Endothelial cell of umbilical vein (primary cell): ENCODE measurements at regions not wholly inside any gene's neighbourhood (a gene's known extent, or its start where the extent isn't known, plus 50 kb on each side); places are given as distances from the start of the nearest gene placed in this dataset.

ENCODE experiments used
- BruUV-seq: library from RNA; stranded (reverse); fragments of 400-500 nt; replicated peaks from 2 replicates; lab custom pipeline; 2021; lab: Mats Ljungman, UMichigan
- CTCF ChIA-PET: fragments of 300-600, 350-600 bp; sonication (Branson Sonifier 250); formaldehyde crosslinking; loops from one replicate; lab custom pipeline; 2021; ENCODE audit warnings: antibody characterized with exemption, inconsistent platforms; lab: Charles Lee
- POLR2A ChIA-PET: fragments of 300-600, 350-600 bp; sonication (Branson Sonifier 250); formaldehyde crosslinking; loops from one replicate; lab custom pipeline; 2021; ENCODE audit warnings: antibody characterized with exemption, inconsistent platforms; lab: Charles Lee
- DNase-seq: peaks from one replicate; pipeline ENCODE4 v3.0.0-alpha.2; 2011; ENCODE audit warnings: low read depth, low spot score
- FAIRE-seq: peaks from 2 replicates; lab custom pipeline; 2011; peaks lifted over from hg19 to GRCh38; lab: Jason Lieb, UNC
- H2AFZ ChIP-seq: 2 replicates; pipeline ENCODE4 v1.6.0; 2012; ENCODE audit warnings: low read depth, low read length, control low read depth, inconsistent platforms
- H3K27ac ChIP-seq: 2 replicates; pipeline ENCODE4 v1.5.1; 2011; ENCODE audit warnings: low read depth, mild to moderate bottlenecking, control low read depth, low read length, moderate library complexity; ENCODE audit not compliant: insufficient read depth
- H3K27me3 ChIP-seq, 2 experiments: 2 replicates each; pipeline versions ENCODE4 v1.6.0 to v1.6.1; 2011; ENCODE audit warnings: low read length in 2 of 2, mixed read lengths in 1 of 2; ENCODE audit not compliant: control insufficient read depth in 2 of 2, insufficient read depth in 2 of 2
- H3K36me3 ChIP-seq, 2 experiments: 2 replicates in 1 of 2; 3 replicates in 1 of 2; pipeline ENCODE4 v1.5.1; 2011; ENCODE audit warnings: low read length in 2 of 2, mild to moderate bottlenecking in 1 of 2, moderate library complexity in 1 of 2; ENCODE audit not compliant: control insufficient read depth in 2 of 2, insufficient read depth in 2 of 2; ENCODE audit errors: extremely low read depth in 1 of 2
- H3K4me1 ChIP-seq: 3 replicates; pipeline ENCODE4 v1.5.1; 2011; ENCODE audit warnings: mild to moderate bottlenecking, low read length; ENCODE audit not compliant: control insufficient read depth, insufficient read depth; ENCODE audit errors: extremely low read depth
- H3K4me2 ChIP-seq: 2 replicates; pipeline ENCODE4 v1.6.1; 2011; ENCODE audit warnings: low read length, control low read depth, mixed read lengths; ENCODE audit not compliant: insufficient read depth
- H3K4me3 ChIP-seq, 3 experiments: fragments of 200-600 bp in 1 of 3; sonication (generic), shearing (Covaris generic) in 1 of 3; replicated peaks in 1 of 3; 2 replicates each; pipeline ENCODE4 v1.5.1; 2011 to 2016; ENCODE audit warnings: control low read depth in 3 of 3, low read length in 3 of 3, mild to moderate bottlenecking in 2 of 3, inconsistent platforms in 1 of 3, low read depth in 1 of 3, moderate library complexity in 1 of 3; ENCODE audit not compliant: insufficient read depth in 1 of 3
- H3K79me2 ChIP-seq: 2 replicates; pipeline ENCODE4 v1.6.0; 2012; ENCODE audit warnings: low read length, inconsistent platforms; ENCODE audit not compliant: control insufficient read depth, insufficient read depth
- H3K9ac ChIP-seq: replicated peaks from 2 replicates; pipeline ENCODE3; 2011; ENCODE audit warnings: low read length, control low read depth; ENCODE audit not compliant: insufficient read depth; ENCODE audit errors: extremely low read depth
- H3K9me1 ChIP-seq: replicated peaks from 3 replicates; pipeline ENCODE4 v1.6.0; 2011; ENCODE audit warnings: mild to moderate bottlenecking, low read length; ENCODE audit not compliant: control insufficient read depth, insufficient read depth; ENCODE audit errors: extremely low read depth
- H3K9me3 ChIP-seq: replicated peaks from 2 replicates; pipeline ENCODE4 v1.5.1; 2012; ENCODE audit warnings: low read length, inconsistent platforms; ENCODE audit not compliant: control insufficient read depth, insufficient read depth
- H4K20me1 ChIP-seq: replicated peaks from 2 replicates; pipeline ENCODE3; 2011; ENCODE audit warnings: mild to moderate bottlenecking, low read length; ENCODE audit not compliant: control insufficient read depth, insufficient read depth; ENCODE audit errors: extremely low read depth
- EZH2 ChIP-seq: IDR thresholded peaks from 2 replicates; pipeline ENCODE4 v1.6.1; 2012; ENCODE audit warnings: borderline replicate concordance, low read depth, mild to moderate bottlenecking, moderate library complexity, low read length, inconsistent platforms; ENCODE audit not compliant: severe bottlenecking
- FOS ChIP-seq: IDR thresholded peaks from 2 replicates; pipeline ENCODE4 v1.6.1; 2011; ENCODE audit warnings: mild to moderate bottlenecking, low read length, moderate library complexity, borderline replicate concordance; ENCODE audit not compliant: insufficient read depth
- GATA2 ChIP-seq: IDR thresholded peaks from 2 replicates; pipeline ENCODE4 v1.7.0; 2011; ENCODE audit warnings: low read depth, mild to moderate bottlenecking, moderate library complexity, mixed read lengths, low read length; ENCODE audit not compliant: insufficient read length, insufficient read depth
- JUN ChIP-seq: IDR thresholded peaks from 2 replicates; pipeline ENCODE4 v1.6.1; 2011; ENCODE audit warnings: borderline replicate concordance, low read depth; ENCODE audit not compliant: insufficient read length, insufficient read depth
- MAX ChIP-seq: IDR thresholded peaks from 2 replicates; pipeline ENCODE4 v1.6.1; 2011; ENCODE audit not compliant: insufficient read depth, insufficient read length
- POLR2A ChIP-seq: IDR thresholded peaks from 2 replicates; pipeline ENCODE4 v1.6.1; 2012; ENCODE audit warnings: low read depth, mild to moderate bottlenecking, control low read depth, low read length
- POLR2AphosphoS5 ChIP-seq: IDR thresholded peaks from 2 replicates; pipeline ENCODE4 v1.6.1; 2012; ENCODE audit warnings: low read depth, mild to moderate bottlenecking, control low read depth, low read length, moderate library complexity; ENCODE audit not compliant: insufficient read depth
- dilution Hi-C: fragments of 300-500 bp; cut with MboI; formaldehyde crosslinking; loops from one replicate; pipeline ENCODE4 v1.15.0; 2019; ENCODE audit warnings: low sequenced_read_pairs; ENCODE audit not compliant: extremely low pct_ligation_motif_present
- intact Hi-C: fragments of 100-400 bp; cut with micrococcal nuclease; formaldehyde crosslinking; loops from one replicate; pipeline ENCODE4 v1.10.0; 2022

- ChIA-PET CTCF (no interaction called here), POLR2A (no interaction called here)
- Histone ChIP-seq H3K27ac (no peak overlapping the region), H2AFZ (no peak overlapping the region), H3K9me3 (no peaks in the 10 kb centered on the region), H3K4me3 (no peak overlapping the region), H3K9me1 (no peaks in the 10 kb centered on the region), H3K27me3 (no peaks in the 10 kb centered on the region), H3K9ac (no peak overlapping the region), H3K36me3 (no peaks in the 10 kb centered on the region), H4K20me1 (no peaks in the 10 kb centered on the region), H3K79me2 (no peaks in the 10 kb centered on the region), H3K4me2 (no peak overlapping the region), H3K4me1 (no peaks in the 10 kb centered on the region)
- no peak for FAIRE-seq
- no peak for DNase-seq
- no TSS peak for BruUV-seq
- intact Hi-C loops = no loop called here
- dilution Hi-C loops = no loop called here
- no peak for TF ChIP-seq EZH2
- no peak for TF ChIP-seq GATA2
- no peak for TF ChIP-seq FOS
- TF ChIP-seq POLR2A = no peak
- TF ChIP-seq POLR2AphosphoS5 = no peak
- TF ChIP-seq JUN = no peak
- TF ChIP-seq MAX = no peak
Observed at GRCh38 chr2:180336550-180336949, 329.5 kb upstream of the CWC22 start.

GRCh38 chr2:180334514-180334913, 327.4 kb upstream of the CWC22 start:
- no peaks in the 10 kb centered on the region for H3K79me2 ChIP-seq
- intact Hi-C loops (no loop called here), dilution Hi-C loops (no loop called here)
- DNase-seq (no peak), FAIRE-seq (no peak)
- BruUV-seq = no TSS peak
- no peaks in the 10 kb centered on the region for H4K20me1 ChIP-seq
- no peaks in the 10 kb centered on the region for H3K9me1 ChIP-seq
- no peak overlapping the region for H2AFZ ChIP-seq
- H3K9ac ChIP-seq = no peak overlapping the region
- H3K4me2 ChIP-seq = no peak overlapping the region
- ChIA-PET POLR2A (no interaction called here), CTCF (no interaction called here)
- H3K4me1 ChIP-seq = no peaks in the 10 kb centered on the region
- no peaks in the 10 kb centered on the region for H3K27me3 ChIP-seq
- no peaks in the 10 kb centered on the region for H3K9me3 ChIP-seq
- TF ChIP-seq POLR2A = no peak
- H3K27ac ChIP-seq = no peak overlapping the region
- no peak overlapping the region for H3K4me3 ChIP-seq
- no peaks in the 10 kb centered on the region for H3K36me3 ChIP-seq
